GM10248 (cell line): ENCODE measurements at regions not wholly inside any gene's neighbourhood (a gene's known extent, or its start where the extent isn't known, plus 50 kb on each side); places are given as distances from the start of the nearest gene placed in this dataset.
"Not testable (repeated sequence)": the region's sequence is repeated elsewhere in the genome, so short reads cannot be mapped to it uniquely, and the experiment has no call there.

ENCODE experiments used
- CTCF ChIA-PET: fragments of 300-600 bp; sonication (Branson Sonifier 250); formaldehyde crosslinking; extraction: SDS; loops from one replicate; lab custom pipeline; 2021; ENCODE audit warnings: antibody characterized with exemption; lab: Yijun Ruan, JAX
- POLR2A ChIA-PET: fragments of 350-650 bp; sonication (Branson Sonifier 250); formaldehyde crosslinking; extraction: SDS; loops from one replicate; lab custom pipeline; 2020; ENCODE audit warnings: antibody characterized with exemption; lab: Yijun Ruan, JAX
- DNase-seq: peaks from one replicate; pipeline ENCODE4 v3.0.0; 2012; ENCODE audit errors: extremely low spot score
- CTCF ChIP-seq: IDR thresholded peaks from 2 replicates; pipeline ENCODE4 v1.5.1; 2012; ENCODE audit warnings: mild to moderate bottlenecking, low read depth; ENCODE audit errors: extremely low read depth, missing control alignments, control extremely low read depth

DNA sequence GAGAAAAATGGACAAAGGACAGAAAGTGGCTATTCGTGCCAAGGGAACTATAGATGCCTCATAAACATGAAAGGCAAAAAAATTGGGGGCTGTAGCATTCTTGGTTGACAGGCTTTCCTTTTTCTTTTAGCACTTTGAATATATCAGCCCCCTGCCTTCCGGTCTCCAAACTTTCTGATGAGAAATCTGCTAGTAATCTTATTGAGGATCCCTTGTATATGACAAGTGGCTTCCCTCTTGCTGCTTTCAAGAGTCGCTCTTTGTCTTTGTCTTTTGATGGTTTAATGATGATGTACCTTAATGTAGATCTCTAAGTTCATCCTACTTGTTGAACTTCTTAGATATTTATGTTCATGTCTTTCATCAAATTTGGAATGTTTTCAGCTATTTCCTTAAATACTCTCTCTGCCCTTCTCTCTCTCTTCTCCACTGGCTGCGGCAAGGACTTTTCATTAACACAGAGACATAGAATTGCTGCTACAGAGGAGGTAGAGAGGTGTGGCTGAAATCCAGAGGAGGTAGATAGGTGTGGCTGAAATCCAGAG lies 59.4 kb upstream of the EPHB3 start:
- no peak for DNase-seq
- ChIA-PET CTCF (interaction anchor here (1.0 kb wide), 1 partner anchor 9 kb away, joined by 3 read pairs; no protein-coding TSS in a partner anchor), POLR2A (no interaction called here)
- TF ChIP-seq CTCF, result no peak

DNA sequence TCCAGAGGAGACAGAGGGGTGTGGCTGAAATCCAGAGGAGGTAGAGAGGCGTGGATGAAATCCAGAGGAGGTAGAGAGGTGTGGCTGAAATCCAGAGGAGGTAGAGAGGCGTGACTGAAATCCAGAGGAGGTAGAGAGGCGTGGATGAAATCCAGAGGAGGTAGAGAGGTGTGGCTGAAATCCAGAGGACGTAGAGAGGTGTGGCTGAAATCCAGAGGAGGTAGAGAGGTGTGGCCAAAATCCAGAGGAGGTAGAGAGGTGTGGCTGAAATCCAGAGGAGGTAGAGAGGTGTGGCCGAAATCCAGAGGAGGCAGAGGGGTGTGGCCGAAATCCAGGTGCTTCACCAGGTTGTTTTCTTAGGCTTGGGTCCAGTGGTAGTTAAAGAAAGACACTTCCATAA lies 58.7 kb upstream of the EPHB3 start:
- DNase-seq, POLR2A ChIA-PET: not testable (repeated sequence)
- CTCF ChIA-PET, result interaction anchor here (1.0 to 3.6 kb wide), 2 partner anchors 9 to 12 kb away, joined by 3 to 24 read pairs; no protein-coding TSS in a partner anchor

DNA sequence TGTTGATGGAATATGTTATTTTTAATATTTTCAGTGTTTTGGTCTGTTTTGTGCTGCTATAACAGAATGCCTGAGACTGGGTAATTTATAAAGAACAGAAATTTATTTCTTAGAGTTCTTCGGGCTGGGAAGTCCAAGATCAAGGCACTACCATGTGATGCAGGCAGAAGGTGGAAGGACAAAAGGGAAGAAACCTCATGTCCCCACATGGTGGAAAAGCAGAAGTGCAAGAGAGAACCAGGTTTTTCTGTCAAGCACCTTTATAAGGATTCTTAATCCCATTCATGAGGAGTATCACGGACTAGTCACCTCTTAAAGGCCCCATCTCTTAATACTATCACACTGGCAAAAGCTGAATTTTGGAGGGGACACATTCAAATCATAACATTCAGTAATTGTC lies 57.9 kb upstream of the EPHB3 start:
- TF ChIP-seq CTCF, result no peak
- DNase-seq, result no peak
- ChIA-PET POLR2A (no interaction called here), CTCF (interaction anchor here (1.0 to 3.6 kb wide), 3 partner anchors 11 to 132 kb away, joined by 3 to 24 read pairs (median 4); no protein-coding TSS in a partner anchor)

DNA sequence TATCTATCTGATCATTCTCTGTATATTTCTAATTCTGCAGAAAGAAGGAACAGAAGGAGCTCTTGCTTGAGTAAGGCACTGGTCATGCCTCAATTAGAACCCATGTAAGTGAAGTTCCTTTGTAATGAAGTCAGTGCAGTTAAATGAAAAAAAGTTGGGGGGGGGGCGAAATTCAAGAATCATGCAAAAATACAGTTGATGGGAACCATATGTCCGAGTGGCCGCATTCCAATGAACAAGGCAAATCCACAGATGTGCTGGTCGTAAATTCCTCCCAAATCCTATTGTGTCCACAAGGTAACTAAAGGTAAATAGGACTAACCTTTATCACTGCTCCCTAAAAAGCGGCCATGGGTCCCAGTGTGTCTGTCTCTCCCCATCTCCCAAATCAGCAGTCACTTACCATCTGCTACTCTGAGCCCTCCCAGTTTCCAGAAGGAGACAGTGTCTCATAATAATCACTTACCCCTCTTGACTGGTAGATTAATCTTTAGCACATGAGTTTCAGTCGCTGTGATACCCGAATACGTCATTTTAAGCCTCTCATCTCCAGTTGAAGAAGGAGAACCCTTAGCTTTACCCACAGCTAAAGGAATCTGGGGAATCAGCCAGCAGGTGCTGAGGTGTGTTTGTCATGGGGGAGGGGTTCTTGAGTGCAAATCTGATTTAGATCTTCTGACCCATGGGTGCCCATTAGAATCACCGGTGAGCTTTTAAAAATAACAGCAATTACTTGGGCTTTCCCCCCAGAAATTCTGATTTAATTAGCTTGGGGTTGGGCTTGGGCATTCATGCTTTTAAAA lies 56.3 kb upstream of the EPHB3 start:
- no peak for DNase-seq
- POLR2A ChIA-PET, result no interaction called here
- TF ChIP-seq CTCF, result no peak
- CTCF ChIA-PET, result interaction anchor here (3.6 kb wide), 1 partner anchor 9 kb away, joined by 24 read pairs; no protein-coding TSS in a partner anchor

DNA sequence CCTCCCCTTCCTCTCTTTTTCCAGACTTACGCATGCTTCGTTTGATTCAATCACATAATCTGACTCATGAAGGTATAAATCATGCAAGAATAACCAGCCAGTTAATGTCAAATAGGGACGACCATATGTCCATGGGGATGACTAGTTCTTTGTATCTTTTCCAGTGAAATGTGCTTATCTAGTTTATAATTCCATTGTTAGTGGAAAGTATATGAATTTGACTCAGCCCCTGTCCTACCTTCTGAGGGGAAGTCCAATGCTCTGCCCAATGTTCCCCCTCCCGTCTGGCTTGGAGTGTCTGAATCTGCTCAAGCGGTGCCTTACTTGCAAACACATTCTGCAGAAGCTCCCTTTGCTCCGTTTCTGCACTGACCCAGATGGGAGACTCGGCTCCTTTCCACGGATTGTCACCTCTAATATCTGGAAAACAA lies 55.0 kb upstream of the EPHB3 start:
- DNase-seq, result no peak
- no peak for TF ChIP-seq CTCF
- ChIA-PET POLR2A (no interaction called here), CTCF (interaction anchor here (3.6 kb wide), 1 partner anchor 8 kb away, joined by 24 read pairs; no protein-coding TSS in a partner anchor)

DNA sequence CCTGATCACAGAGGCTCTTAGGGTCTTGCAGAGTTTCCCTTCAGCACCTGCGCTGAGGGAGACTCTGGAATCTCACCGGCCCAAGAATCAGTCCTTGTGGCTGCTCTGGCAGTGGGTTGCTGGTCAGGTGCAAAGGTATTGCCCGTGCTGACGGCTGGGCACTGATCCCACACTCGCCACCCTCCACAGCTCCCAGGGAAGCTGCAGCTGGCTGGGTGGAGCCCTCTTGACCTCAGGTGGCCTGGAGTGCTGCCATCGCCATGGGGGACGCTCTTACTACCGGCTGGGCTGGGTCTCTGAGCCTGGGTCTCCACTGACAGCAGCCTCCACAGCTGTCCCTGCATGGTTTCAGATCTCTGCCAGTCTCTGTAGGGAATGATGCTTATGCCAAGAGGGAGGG lies 52.6 kb upstream of the EPHB3 start:
- POLR2A ChIA-PET, result no interaction called here
- DNase-seq, result no peak
- CTCF ChIA-PET, result interaction anchor here (1.1 to 1.3 kb wide), 2 partner anchors 137 to 219 kb away, joined by 3 read pairs; no protein-coding TSS in a partner anchor
- no peak for TF ChIP-seq CTCF

- CTCF ChIA-PET, result interaction anchor here (1.2 to 4.9 kb wide), 13 partner anchors 9 to 616 kb away, joined by 3 to 25 read pairs (median 4); no protein-coding TSS in a partner anchor
- POLR2A ChIA-PET, result no interaction called here
- DNase-seq, result no peak
- no peak for TF ChIP-seq CTCF
Observed at GRCh38 chr3:184511741-184512140, 49.8 kb upstream of the EPHB3 start.
